ENCODE measurements at regions not wholly inside any gene's neighbourhood (a gene's known extent, or its start where the extent isn't known, plus 50 kb on each side); places are given as distances from the start of the nearest gene placed in this dataset.

- TF ChIP-seq POLR2AphosphoS5 (IDR thresholded peaks at IDR 0.05; ENCODE audit: low read depth) = no peak
- no peak for TF ChIP-seq CTCF (conservative IDR thresholded peaks at IDR 0.05; ENCODE audit: low read depth in 2 of 2)
- no peak for TF ChIP-seq REST (IDR thresholded peaks at IDR 0.05; ENCODE audit: unreplicated experiment)
- TF ChIP-seq EZH2 (IDR thresholded peaks at IDR 0.05; ENCODE audit: low read depth, unreplicated experiment) = no peak
- no peak for TF ChIP-seq ZNF114 (CRISPR knock-in tag; IDR thresholded peaks at IDR 0.05)
- no peak for TF ChIP-seq JUNB (IDR thresholded peaks at IDR 0.05; ENCODE audit: unreplicated experiment)
- no peak for TF ChIP-seq CREB1 (CRISPR knock-in tag; IDR thresholded peaks at IDR 0.05; ENCODE audit: low read depth)
Measured at GRCh38 chr6:42512579-42512978, 51.2 kb upstream of the UBR2 start.
